GM18508 (cell line): ENCODE measurements at regions not wholly inside any gene's neighbourhood (a gene's known extent, or its start where the extent isn't known, plus 50 kb on each side); places are given as distances from the start of the nearest gene placed in this dataset.

Source experiments
- ATAC-seq: cut with Tn5 transposase; IDR thresholded peaks from one replicate; pipeline ENCODE4 v1.9.1; 2021; ENCODE audit warnings: moderate number of reproducible peaks; ENCODE audit not compliant: insufficient read depth, unreplicated experiment

DNA sequence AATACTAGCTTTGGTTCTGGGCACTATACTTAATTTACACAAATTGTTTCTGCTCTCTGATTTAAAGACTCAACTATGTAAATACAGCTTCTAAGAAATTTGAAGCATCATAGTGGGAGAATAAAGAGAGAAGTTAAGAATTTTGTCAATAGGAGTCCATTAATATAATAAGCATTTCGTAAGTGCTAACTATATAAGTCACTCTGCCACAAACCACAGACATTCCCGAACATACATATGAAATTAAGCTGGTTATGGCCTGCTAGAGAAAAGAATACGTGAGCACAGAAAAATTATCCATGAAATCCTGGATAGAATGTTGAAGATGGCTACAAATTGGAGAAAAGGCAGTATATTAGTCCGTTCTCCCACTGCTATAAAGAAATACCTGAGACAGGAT lies 526.2 kb downstream of the MRPL39 start:
- ATAC-seq = no peak

DNA sequence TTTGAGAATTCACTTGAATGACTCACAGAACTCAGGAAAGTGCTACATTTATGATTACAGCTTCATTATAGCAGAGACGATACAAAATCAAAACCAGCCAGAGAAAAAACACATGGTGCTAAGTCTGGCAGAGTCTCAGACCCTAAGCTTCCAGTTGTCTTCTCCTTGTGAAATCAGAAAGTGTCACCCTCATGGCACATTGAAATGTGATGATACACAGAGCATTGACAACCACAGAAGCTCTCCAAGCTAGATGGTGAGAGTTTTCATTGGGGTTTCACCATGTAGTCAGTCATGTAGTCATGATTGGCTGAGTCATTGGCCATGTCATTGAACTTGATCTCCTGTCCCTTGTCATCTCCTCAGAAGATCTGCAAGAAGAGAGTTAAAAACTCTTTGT lies 526.6 kb downstream of the MRPL39 start:
- no peak for ATAC-seq

GRCh38 chr21:25080141-25080540 lies 527.1 kb downstream of the MRPL39 start:
- no peak for ATAC-seq

GRCh38 chr21:25079053-25079452 lies 528.2 kb downstream of the MRPL39 start:
- ATAC-seq = no peak

DNA sequence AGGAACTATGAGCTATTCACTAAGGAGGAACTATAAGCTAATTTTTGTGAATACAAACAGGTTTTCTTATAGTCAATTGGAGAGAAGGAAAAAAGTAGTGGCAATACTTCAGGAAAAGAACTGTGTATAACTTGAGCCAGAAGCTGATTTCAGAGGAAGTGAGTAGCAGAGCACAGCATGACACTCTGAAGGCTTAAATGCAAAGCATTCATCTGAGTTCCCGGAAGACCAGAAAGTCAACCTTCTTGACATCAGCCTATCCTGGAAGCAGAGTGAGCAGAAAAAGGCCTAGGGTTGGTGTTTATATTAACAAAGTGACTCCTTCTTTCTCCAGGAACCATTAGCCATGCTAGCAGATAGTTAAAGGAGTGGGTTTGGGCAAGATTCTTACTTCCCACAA lies 545.2 kb downstream of the MRPL39 start:
- ATAC-seq = no peak

DNA sequence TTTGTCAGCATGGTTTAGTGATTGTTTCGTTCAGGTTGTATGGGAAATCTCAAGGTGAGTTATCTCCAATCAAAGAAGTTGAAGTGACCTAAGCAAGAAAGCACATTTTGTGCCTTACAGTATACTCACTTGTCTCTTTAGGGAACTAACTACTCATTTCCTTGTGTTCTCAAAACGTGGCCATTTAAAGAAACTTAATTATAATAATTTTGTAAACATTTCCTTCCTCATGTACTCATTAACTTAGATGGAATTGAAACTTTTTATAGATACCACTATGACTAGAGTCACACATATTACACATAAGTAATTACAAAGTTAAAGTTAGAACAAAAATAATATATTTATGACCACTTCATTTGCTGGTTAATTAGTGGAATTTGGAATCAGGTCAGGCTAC lies 552.6 kb downstream of the MRPL39 start:
- ATAC-seq = peak; percentile 70

GRCh38 chr21:25039461-25040380 lies 567.6 kb downstream of the MRPL39 start:
- peak; percentile 88 for ATAC-seq

DNA sequence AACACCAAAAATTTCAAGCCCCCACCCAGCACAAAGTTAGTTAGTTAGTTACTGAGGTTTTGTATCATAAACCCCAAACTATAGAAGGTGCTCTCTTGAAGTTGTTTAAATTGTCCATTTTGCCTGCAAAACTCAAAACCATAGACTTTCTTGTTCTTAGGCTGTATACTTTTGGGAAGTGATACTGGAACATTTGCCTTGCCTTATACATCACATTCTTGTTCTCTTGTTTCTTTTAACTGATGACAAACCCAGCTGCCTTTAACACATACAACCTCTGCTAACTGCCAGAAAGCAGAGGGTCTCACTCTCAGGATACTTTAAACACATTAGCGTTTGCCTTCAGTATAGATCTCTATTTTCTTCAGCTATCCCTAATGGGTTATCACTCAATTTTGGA lies 570.5 kb downstream of the MRPL39 start:
- ATAC-seq = no peak

DNA sequence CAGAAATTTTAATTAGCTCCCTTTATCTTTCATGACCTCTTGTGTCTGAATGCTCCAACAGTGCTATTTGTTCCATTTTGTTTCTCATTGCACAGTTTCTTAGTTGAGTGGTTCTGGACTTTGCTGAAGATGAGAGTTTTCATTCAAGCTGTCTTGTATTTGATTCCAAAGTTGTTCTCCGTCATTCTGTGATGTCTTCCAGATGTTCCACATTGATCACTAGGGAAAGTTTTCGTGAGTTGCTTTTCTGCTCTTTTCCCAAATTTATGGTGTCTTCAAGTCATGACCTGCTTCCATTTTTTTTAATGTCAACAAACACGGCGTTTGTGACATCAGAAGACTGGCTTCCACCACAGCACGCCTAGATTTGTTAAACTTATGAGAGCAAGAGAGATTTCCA lies 575.5 kb downstream of the MRPL39 start:
- no peak for ATAC-seq

- no peak for ATAC-seq
Observed at GRCh38 chr21:25029580-25029979, 577.7 kb downstream of the MRPL39 start.

- ATAC-seq = no peak
Observed at GRCh38 chr21:25025596-25025995, 581.7 kb downstream of the MRPL39 start.

DNA sequence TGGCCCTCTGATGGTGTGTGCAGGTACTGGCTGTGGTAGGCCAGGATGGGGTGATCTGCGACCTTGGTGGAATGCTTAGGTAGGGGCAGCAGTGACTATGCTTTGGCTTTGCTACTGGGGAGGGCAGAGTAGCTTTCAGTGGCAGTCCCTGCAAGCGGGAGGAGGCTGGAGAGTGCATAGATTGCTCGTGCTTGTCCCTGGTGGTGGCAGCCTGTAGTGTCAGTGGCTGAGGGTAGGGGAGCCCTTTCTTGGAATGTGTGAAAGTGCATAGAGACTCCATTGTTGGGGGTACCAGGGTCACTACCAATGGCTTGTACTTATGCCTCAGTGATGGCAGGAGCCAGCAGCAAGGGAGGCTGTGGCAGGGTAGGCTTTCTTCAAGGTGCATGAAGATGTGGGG lies 582.6 kb downstream of the MRPL39 start:
- ATAC-seq = no peak

DNA sequence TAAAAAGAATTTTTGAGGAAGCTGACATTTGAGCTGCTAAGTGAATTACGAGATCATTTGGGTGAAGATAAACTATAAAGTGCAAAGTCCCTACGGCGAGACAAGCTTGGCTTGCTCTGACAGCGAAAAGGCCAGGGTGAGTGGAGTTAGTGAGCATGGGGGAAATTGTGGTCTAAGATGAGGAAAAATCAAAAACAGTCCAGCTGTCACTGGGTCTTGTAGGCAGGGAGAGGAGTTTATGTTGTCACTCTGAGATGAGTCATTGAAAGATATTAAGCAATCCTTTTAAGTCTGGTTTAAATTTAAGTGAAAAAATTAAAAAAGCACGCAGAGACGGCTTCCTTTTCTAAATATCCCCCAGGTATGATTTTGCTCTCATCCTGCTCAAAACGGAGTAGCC lies 601.9 kb downstream of the MRPL39 start:
- ATAC-seq = no peak

DNA sequence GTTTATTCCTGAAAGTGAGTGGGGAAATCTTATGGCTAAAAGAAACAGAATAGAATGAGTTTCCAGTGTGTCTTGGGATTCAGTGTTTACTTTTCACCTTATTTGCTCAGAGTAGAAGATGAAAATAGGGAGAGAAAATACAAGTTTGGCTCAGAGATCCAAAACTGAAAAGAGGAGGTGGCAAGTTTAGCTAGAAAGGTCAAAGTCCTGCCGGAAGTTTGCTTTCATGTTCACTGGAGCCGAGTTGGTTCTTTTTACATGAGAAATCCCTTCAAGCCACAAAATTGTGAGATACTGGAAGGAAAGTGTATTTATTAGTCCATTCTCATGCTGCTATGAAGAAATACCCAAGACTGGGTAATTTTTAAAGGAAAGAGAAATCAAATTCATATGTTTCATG lies 604.6 kb downstream of the MRPL39 start:
- ATAC-seq = no peak

- no peak for ATAC-seq
Observed at GRCh38 chr21:24995216-24995615, 612.1 kb downstream of the MRPL39 start.

DNA sequence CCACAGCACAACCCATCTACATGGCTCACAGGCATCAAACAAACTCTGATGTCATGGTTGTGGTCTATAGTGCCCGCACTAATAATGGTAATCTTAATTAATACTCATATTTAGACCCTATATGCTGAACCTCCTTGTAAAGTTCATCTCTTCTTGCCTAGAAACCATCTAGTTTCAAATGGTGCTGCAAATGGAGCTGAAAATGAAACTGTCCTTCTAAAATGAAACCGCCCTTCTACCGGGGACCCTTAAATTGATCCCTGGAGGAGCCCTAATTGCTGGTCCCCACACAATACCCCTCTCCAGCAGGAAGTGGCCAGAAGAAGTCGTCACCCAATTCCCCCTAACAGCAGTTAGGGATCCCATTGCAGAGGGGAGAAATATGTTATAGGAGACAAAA lies 612.6 kb downstream of the MRPL39 start:
- no peak for ATAC-seq

DNA sequence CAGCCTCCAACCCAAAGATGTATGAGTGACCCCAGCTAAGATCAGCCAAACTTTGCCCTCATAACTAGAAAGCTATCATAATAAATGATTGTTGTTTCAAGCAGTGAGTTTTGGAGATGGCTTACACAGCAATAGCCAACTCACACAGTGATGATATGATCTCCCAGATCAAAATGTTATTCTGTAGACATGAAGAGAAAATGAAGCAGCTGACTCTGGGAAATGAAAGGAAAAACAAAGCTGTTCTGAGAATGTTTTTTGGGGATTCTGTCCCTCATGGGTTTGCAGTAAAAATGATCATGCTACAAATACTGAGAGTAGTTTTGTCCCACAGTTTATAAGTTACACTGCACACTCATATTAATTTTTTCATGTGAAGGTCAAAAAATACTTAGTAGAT lies 617.8 kb downstream of the MRPL39 start:
- no peak for ATAC-seq

- no peak for ATAC-seq
Observed at GRCh38 chr21:24988941-24989340, 618.3 kb downstream of the MRPL39 start.

DNA sequence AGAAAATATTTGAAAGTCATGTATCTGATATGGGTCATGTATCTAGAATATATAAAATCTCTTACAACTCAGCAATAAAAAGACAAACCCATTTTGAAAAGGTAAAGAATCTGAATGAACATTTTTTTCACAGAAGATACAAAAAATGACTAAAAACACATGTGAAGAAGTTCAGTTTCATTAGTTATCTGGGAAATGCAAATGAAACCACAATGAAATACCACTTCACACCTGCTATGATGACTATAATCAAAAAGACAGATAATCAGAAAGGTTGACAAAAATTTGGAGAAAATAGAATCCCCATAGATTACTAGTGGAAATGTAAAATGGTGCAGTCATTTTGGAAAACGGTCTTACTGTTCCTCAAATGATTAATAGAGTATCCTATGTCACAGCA lies 631.0 kb downstream of the MRPL39 start:
- peak; percentile 80 for ATAC-seq

- no peak for ATAC-seq
Observed at GRCh38 chr21:24969068-24969467, 638.2 kb downstream of the MRPL39 start.

DNA sequence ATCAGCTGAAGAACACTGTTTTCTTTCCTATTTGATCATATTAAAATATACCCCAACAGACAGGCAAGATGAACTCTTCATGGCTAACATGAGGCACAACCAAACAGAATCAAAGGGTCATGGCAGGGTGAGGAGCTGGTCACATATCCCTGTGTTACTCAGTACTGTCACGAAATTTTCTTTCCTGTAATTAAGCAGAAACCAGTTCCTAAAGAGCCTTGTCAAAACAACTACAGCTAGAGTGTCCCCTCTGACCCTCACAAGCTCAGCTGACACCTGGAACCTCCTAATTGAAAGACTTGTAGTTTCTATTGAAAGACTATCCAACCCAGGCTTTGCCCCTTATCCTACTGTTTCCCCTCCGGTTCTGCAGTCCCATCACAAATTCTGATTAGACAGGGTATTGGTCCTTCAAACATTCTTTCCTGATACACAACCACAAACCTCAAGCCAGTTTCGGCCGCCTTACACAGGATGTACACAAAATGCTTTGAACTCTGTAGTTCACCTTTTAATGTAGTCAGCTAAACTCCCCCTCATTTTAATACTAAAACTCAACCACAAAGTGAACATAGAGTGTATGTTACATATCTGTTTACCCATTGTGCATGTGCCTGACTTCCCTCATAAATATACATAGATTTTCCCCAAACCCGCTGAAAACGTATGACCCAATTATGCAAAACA lies 651.9 kb downstream of the MRPL39 start:
- ATAC-seq = peak; percentile 98

GRCh38 chr21:24948186-24948585 lies 659.1 kb downstream of the MRPL39 start:
- ATAC-seq = no peak
